CD14-positive monocyte (primary cell): ENCODE measurements at regions not wholly inside any gene's neighbourhood (a gene's known extent, or its start where the extent isn't known, plus 50 kb on each side); places are given as distances from the start of the nearest gene placed in this dataset.

Source experiments
- DNase-seq, 3 donors: peaks; one replicate each; pipeline ENCODE4 v3.0.0-alpha.2; 2011 to 2022
- H2AFZ ChIP-seq: 2 replicates; pipeline ENCODE4 v1.6.0; 2012; ENCODE audit warnings: mild to moderate bottlenecking, low read depth, low read length, inconsistent platforms; ENCODE audit not compliant: insufficient read depth, poor library complexity, severe bottlenecking
- H3K27ac ChIP-seq, 2 donors: 1 replicate in 1 of 2; 2 replicates in 1 of 2; pipeline ENCODE4 v1.5.1; 2012 to 2013; ENCODE audit warnings: low read length in 2 of 2, control low read depth in 1 of 2, inconsistent platforms in 1 of 2, low read depth in 1 of 2, mild to moderate bottlenecking in 1 of 2
- H3K27me3 ChIP-seq, 2 donors: one replicate each; pipeline versions ENCODE4 v1.6.0 to v1.6.1; 2011 to 2013; ENCODE audit warnings: low read length in 2 of 2; ENCODE audit not compliant: control insufficient read depth in 2 of 2, insufficient read depth in 2 of 2
- H3K36me3 ChIP-seq, 2 donors: replicated peaks in 1 of 2; 1 replicate in 1 of 2; 2 replicates in 1 of 2; pipeline versions ENCODE4 v1.5.1 to v1.6.1; 2012 to 2013; ENCODE audit warnings: low read length in 2 of 2, control low read depth in 1 of 2, inconsistent platforms in 1 of 2, mild to moderate bottlenecking in 1 of 2; ENCODE audit not compliant: insufficient read depth in 2 of 2, control insufficient read depth in 1 of 2
- H3K4me1 ChIP-seq, 2 donors: 1 replicate in 1 of 2; 2 replicates in 1 of 2; pipeline versions ENCODE4 v1.5.1 to v1.6.1; 2012 to 2013; ENCODE audit warnings: low read length in 2 of 2, control low read depth in 1 of 2, inconsistent platforms in 1 of 2, mild to moderate bottlenecking in 1 of 2, moderate library complexity in 1 of 2; ENCODE audit not compliant: insufficient read depth in 2 of 2, control insufficient read depth in 1 of 2
- H3K4me2 ChIP-seq: replicated peaks from 2 replicates; pipeline ENCODE3; 2012; ENCODE audit warnings: low read length, moderate library complexity, mild to moderate bottlenecking; ENCODE audit not compliant: poor library complexity, severe bottlenecking; ENCODE audit errors: extremely low read depth
- H3K4me3 ChIP-seq, 3 experiments: fragments of 200-600 bp in 1 of 3; sonication (generic) in 1 of 3; replicated peaks in 1 of 3; 1 replicate in 2 of 3; 2 replicates in 1 of 3; pipeline ENCODE4 v1.5.1; 2011 to 2013; ENCODE audit warnings: low read length in 3 of 3, mild to moderate bottlenecking in 3 of 3, control low read depth in 2 of 3, low read depth in 2 of 3, inconsistent platforms in 1 of 3, moderate library complexity in 1 of 3
- H3K79me2 ChIP-seq: 2 replicates; pipeline ENCODE4 v1.6.0; 2012; ENCODE audit warnings: mild to moderate bottlenecking, control low read depth, inconsistent platforms, low read length, moderate library complexity; ENCODE audit not compliant: insufficient read depth
- H3K9ac ChIP-seq: 2 replicates; pipeline ENCODE4 v1.6.0; 2017; ENCODE audit warnings: low read length, mild to moderate bottlenecking; ENCODE audit not compliant: insufficient read depth, poor library complexity, severe bottlenecking
- H3K9me3 ChIP-seq, 2 donors: replicated peaks in 1 of 2; 1 replicate in 1 of 2; 2 replicates in 1 of 2; pipeline versions ENCODE4 v1.5.1 to v1.6.1; 2012 to 2013; ENCODE audit warnings: low read length in 2 of 2, control low read depth in 1 of 2; ENCODE audit not compliant: control insufficient read depth in 1 of 2, insufficient read depth in 1 of 2
- H4K20me1 ChIP-seq: 2 replicates; pipeline ENCODE4 v1.6.0; 2012; ENCODE audit warnings: mild to moderate bottlenecking, low read length, control low read depth, moderate library complexity; ENCODE audit not compliant: insufficient read depth
- H3K27ac Mint-ChIP-seq, 7 donors: one replicate each; pipeline ENCODE4 v1.8.0; 2020; ENCODE audit warnings: mild to moderate bottlenecking in 7 of 7, mixed read lengths in 7 of 7, moderate library complexity in 6 of 7, inconsistent platforms in 2 of 7
- H3K27me3 Mint-ChIP-seq, 3 donors: one replicate each; pipeline ENCODE4 v1.8.0; 2021 to 2022; ENCODE audit warnings: low read depth in 3 of 3, mild to moderate bottlenecking in 3 of 3, mixed read lengths in 3 of 3, moderate library complexity in 3 of 3, inconsistent platforms in 1 of 3
- H3K36me3 Mint-ChIP-seq, 2 donors: one replicate each; pipeline ENCODE4 v1.8.0; 2020; ENCODE audit warnings: mixed read lengths in 2 of 2, inconsistent platforms in 1 of 2, mild to moderate bottlenecking in 1 of 2
- H3K4me1 Mint-ChIP-seq: one replicate; pipeline ENCODE4 v1.8.0; 2020; ENCODE audit warnings: mild to moderate bottlenecking, mixed read lengths
- H3K4me3 Mint-ChIP-seq, 2 donors: one replicate each; pipeline ENCODE4 v1.8.0; 2020; ENCODE audit warnings: mild to moderate bottlenecking in 2 of 2, mixed read lengths in 2 of 2, moderate library complexity in 1 of 2
- H3K9me3 Mint-ChIP-seq, 7 donors: one replicate each; pipeline ENCODE4 v1.8.0; 2020 to 2022; ENCODE audit warnings: mixed read lengths in 7 of 7, mild to moderate bottlenecking in 6 of 7, moderate library complexity in 6 of 7, inconsistent platforms in 2 of 7
- CTCF ChIP-seq: fragments of 200-600 bp; IDR thresholded peaks from one replicate; pipeline ENCODE4 v1.8.0; 2022; ENCODE audit warnings: antibody characterized with exemption, mild to moderate bottlenecking
- WGBS: methylation state at CpG from one replicate; pipeline ENCODE4 v1.1.5; 2013; ENCODE audit warnings: missing lambda C conversion rate; ENCODE audit not compliant: insufficient coverage; 5-methylcytosine and 5-hydroxymethylcytosine counted together
- intact Hi-C, 2 donors: fragments of 100-400 bp; cut with micrococcal nuclease; formaldehyde crosslinking; loops; one replicate each; pipeline versions ENCODE4 v1.15.0 to v1.15.1; 2023

- no peaks in the 10 kb centered on the region for H3K79me2 ChIP-seq
- Mint-ChIP-seq H3K36me3 (no peaks in the 10 kb centered on the region), H3K4me3 (no peak overlapping the region), H3K9me3 (peaks cover 0 to 2% (median 0%) of the 10 kb centered on the region in 7 donors), H3K4me1 (no peaks in the 10 kb centered on the region), H3K27me3 (no peaks in the 10 kb centered on the region), H3K27ac (no peak overlapping the region)
- no peak overlapping the region for H3K4me2 ChIP-seq
- no peaks in the 10 kb centered on the region for H3K4me1 ChIP-seq
- no peaks in the 10 kb centered on the region for H4K20me1 ChIP-seq
- no peaks in the 10 kb centered on the region for H3K27me3 ChIP-seq
- DNase-seq = no peak
- no peak overlapping the region for H3K27ac ChIP-seq
- H3K9ac ChIP-seq = no peak overlapping the region
- no peak for TF ChIP-seq CTCF
- H2AFZ ChIP-seq = no peak overlapping the region
- no peak overlapping the region for H3K4me3 ChIP-seq
- no peaks in the 10 kb centered on the region for H3K36me3 ChIP-seq
- H3K9me3 ChIP-seq = peaks cover 0 to 2% of the 10 kb centered on the region in 2 donors
- intact Hi-C loops = no loop called here
- no CpG with 5 or more reads among the region's 1 CpG for WGBS
Measured at GRCh38 chr5:86447362-86447761, 170.4 kb upstream of the COX7C start.

- no peak overlapping the region for H3K4me3 Mint-ChIP-seq
- intact Hi-C loops = no loop called here
- H3K4me1 Mint-ChIP-seq = no peaks in the 10 kb centered on the region
Measured at GRCh38 chr5:86452251-86452650, 165.5 kb upstream of the COX7C start.

More at GRCh38 chr5:86452251-86452650, 165.5 kb upstream of the COX7C start:
- H3K27ac ChIP-seq = no peak overlapping the region
- H3K9ac ChIP-seq = no peak overlapping the region
- no peaks in the 10 kb centered on the region for H3K36me3 Mint-ChIP-seq
- no peaks in the 10 kb centered on the region for H4K20me1 ChIP-seq
- H3K4me3 ChIP-seq = no peak overlapping the region
- peaks cover 0 to 10% (median 1%) of the 10 kb centered on the region in 7 donors for H3K9me3 Mint-ChIP-seq
- H3K27ac Mint-ChIP-seq = no peak overlapping the region
- H2AFZ ChIP-seq = no peak overlapping the region
- no peak for DNase-seq
- no peak overlapping the region for H3K4me2 ChIP-seq
- H3K27me3 ChIP-seq = no peaks in the 10 kb centered on the region
- no peaks in the 10 kb centered on the region for H3K27me3 Mint-ChIP-seq
- H3K79me2 ChIP-seq = no peaks in the 10 kb centered on the region
- H3K4me1 ChIP-seq = no peaks in the 10 kb centered on the region
- peaks cover 4 to 7% of the 10 kb centered on the region in 2 donors for H3K9me3 ChIP-seq
- TF ChIP-seq CTCF = no peak
- H3K36me3 ChIP-seq = no peaks in the 10 kb centered on the region
